GM10266 (cell line): ENCODE measurements at regions not wholly inside any gene's neighbourhood (a gene's known extent, or its start where the extent isn't known, plus 50 kb on each side); places are given as distances from the start of the nearest gene placed in this dataset.

ENCODE experiments used
- DNase-seq: peaks from one replicate; pipeline ENCODE4 v3.0.0; 2012; ENCODE audit errors: extremely low spot score
- CTCF ChIP-seq: IDR thresholded peaks from 2 replicates; pipeline ENCODE4 v1.5.1; 2012; ENCODE audit warnings: mild to moderate bottlenecking, low read depth; ENCODE audit not compliant: control insufficient read depth, insufficient read depth; ENCODE audit errors: missing control alignments

- DNase-seq: no peak
- TF ChIP-seq CTCF: no peak
Measured at GRCh38 chr10:78349165-78349516, 315.5 kb downstream of the RPS24 start.

- no peak for DNase-seq
- no peak for TF ChIP-seq CTCF
Measured at GRCh38 chr10:78349911-78350663, 316.4 kb downstream of the RPS24 start.

- TF ChIP-seq CTCF: no peak
- no peak for DNase-seq
Measured at GRCh38 chr10:78351283-78351682, 317.6 kb downstream of the RPS24 start.

GRCh38 chr10:78351809-78352208 lies 318.1 kb downstream of the RPS24 start:
- TF ChIP-seq CTCF: no peak
- DNase-seq: no peak

GRCh38 chr10:78353636-78354035 lies 320.0 kb downstream of the RPS24 start:
- no peak for DNase-seq
- no peak for TF ChIP-seq CTCF

- DNase-seq: no peak
- no peak for TF ChIP-seq CTCF
Measured at GRCh38 chr10:78354101-78354500, 320.4 kb downstream of the RPS24 start.

- no peak for TF ChIP-seq CTCF
- DNase-seq: no peak
Measured at GRCh38 chr10:78356291-78356900, 322.7 kb downstream of the RPS24 start.
